AG04450 (cell line): ENCODE measurements at regions not wholly inside any gene's neighbourhood (a gene's known extent, or its start where the extent isn't known, plus 50 kb on each side); places are given as distances from the start of the nearest gene placed in this dataset.
"Not testable (repeated sequence)": the region's sequence is repeated elsewhere in the genome, so short reads cannot be mapped to it uniquely, and the experiment has no call there.

Experiments used
- CTCF ChIA-PET: fragments of 300-600, 350-600 bp; formaldehyde crosslinking; extraction: SDS; loops from one replicate; lab custom pipeline; 2022; ENCODE audit warnings: antibody characterized with exemption, inconsistent platforms; lab: Charles Lee
- POLR2A ChIA-PET: fragments of 350-600 bp; formaldehyde crosslinking; extraction: SDS; loops from one replicate; lab custom pipeline; 2021; ENCODE audit warnings: antibody characterized with exemption, inconsistent platforms; lab: Yijun Ruan, JAX
- DNase-seq: peaks from one replicate; pipeline ENCODE4 v3.0.0-alpha.2; 2011; ENCODE audit warnings: low read depth, low spot score
- H3K27ac ChIP-seq: one replicate; pipeline ENCODE4 v1.5.1; 2012; ENCODE audit warnings: low read depth, low read length, control low read depth
- H3K27me3 ChIP-seq: one replicate; pipeline ENCODE4 v1.6.0; 2012; ENCODE audit warnings: low read length; ENCODE audit not compliant: control insufficient read depth, insufficient read depth
- H3K4me3 ChIP-seq: 2 replicates; pipeline ENCODE4 v1.5.1; 2011; ENCODE audit warnings: mild to moderate bottlenecking, low read depth, low read length, control low read depth
- H3K9me3 ChIP-seq: 2 replicates; pipeline ENCODE4 v1.5.1; 2012; ENCODE audit warnings: low read length; ENCODE audit not compliant: control insufficient read depth, insufficient read depth
- CTCF ChIP-seq: IDR thresholded peaks from 2 replicates; pipeline ENCODE4 v1.5.1; 2011; ENCODE audit warnings: low read depth, low read length, control low read depth, inconsistent platforms

DNA sequence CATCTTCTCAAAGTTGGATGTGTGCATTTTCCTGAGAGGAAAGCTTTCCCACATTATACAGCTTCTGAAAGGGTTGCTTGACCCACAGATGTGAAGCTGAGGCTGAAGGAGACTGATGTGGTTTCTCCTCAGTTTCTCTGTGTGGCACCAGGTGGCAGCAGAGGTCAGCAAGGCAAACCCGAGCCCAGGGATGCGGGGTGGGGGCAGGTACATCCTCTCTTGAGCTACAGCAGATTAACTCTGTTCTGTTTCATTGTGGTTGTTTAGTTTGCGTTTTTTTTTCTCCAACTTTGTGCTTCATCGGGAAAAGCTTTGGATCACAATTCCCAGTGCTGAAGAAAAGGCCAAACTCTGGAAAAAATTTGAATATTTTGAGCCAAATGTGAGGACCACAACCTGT lies 360.2 kb downstream of the OR4F29 start:
- POLR2A ChIA-PET, DNase-seq, H3K27me3 ChIP-seq, H3K4me3 ChIP-seq, CTCF ChIA-PET, H3K27ac ChIP-seq, H3K9me3 ChIP-seq: not testable (repeated sequence)
- TF ChIP-seq CTCF = peak; percentile 27

DNA sequence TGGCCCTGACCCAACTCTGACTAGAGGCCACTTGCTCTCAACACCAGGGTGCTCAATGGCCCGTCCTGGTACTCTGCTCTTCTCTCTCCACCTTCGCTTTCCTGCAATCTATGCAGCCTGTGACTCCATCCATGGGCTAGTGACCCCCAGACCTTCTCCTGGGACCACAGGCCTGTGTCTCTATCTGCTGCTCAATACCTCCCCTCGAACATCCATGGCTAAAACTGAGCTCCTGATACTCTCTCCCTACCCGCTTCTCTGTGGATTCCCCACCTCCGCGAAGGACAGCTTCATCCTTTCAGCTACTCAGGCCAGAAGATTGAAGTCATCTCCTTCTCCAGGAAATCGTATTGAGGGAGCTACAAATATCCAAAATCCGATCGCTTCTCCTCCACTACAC lies 363.4 kb downstream of the OR4F29 start:
- CTCF ChIA-PET, H3K4me3 ChIP-seq, POLR2A ChIA-PET, H3K27ac ChIP-seq, H3K9me3 ChIP-seq, DNase-seq, H3K27me3 ChIP-seq: not testable (repeated sequence)

- H3K27me3 ChIP-seq, H3K4me3 ChIP-seq, H3K27ac ChIP-seq, DNase-seq, POLR2A ChIA-PET, H3K9me3 ChIP-seq, CTCF ChIA-PET: not testable (repeated sequence)
These were observed 372.3 kb downstream of the OR4F29 start for GRCh38 chr1:79152-79551.

DNA sequence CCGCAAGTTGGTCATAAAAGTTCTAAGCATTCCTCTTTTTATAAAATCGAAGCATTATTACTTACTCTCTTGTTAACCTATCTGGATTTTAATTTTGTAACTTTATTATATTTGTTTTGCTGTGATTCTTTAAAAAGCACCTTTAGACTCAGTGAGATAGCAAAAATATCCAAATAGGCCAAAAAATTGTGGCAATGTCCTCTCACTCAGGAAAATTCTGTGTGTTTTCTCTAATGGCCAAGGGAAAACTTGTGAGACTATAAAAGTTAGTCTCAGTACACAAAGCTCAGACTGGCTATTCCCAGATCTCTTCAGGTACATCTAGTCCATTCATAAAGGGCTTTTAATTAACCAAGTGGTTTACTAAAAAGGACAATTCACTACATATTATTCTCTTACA lies 386.4 kb downstream of the OR4F29 start, which contains the start of gene OR4F5:
OR4F5 (plus strand) TSS at position 301 of the 400 bp plus-strand sequence.
- H3K27me3 ChIP-seq, H3K9me3 ChIP-seq, H3K27ac ChIP-seq, CTCF ChIA-PET, POLR2A ChIA-PET, H3K4me3 ChIP-seq, DNase-seq: not testable (repeated sequence)

- CTCF ChIA-PET, DNase-seq, H3K27ac ChIP-seq, H3K9me3 ChIP-seq, H3K4me3 ChIP-seq, POLR2A ChIA-PET, H3K27me3 ChIP-seq: not testable (repeated sequence)
These were observed 395.4 kb downstream of the OR4F29 start for GRCh38 chr1:56014-56531.

- DNase-seq, POLR2A ChIA-PET, H3K27me3 ChIP-seq, H3K27ac ChIP-seq, H3K4me3 ChIP-seq, CTCF ChIA-PET, H3K9me3 ChIP-seq: not testable (repeated sequence)
These were observed 398.3 kb downstream of the OR4F29 start for GRCh38 chr1:53182-53581.

GRCh38 chr1:41965-42466 lies 409.5 kb downstream of the OR4F29 start:
- POLR2A ChIA-PET, DNase-seq, H3K9me3 ChIP-seq, H3K27me3 ChIP-seq, CTCF ChIA-PET, H3K27ac ChIP-seq, H3K4me3 ChIP-seq: not testable (repeated sequence)

DNA sequence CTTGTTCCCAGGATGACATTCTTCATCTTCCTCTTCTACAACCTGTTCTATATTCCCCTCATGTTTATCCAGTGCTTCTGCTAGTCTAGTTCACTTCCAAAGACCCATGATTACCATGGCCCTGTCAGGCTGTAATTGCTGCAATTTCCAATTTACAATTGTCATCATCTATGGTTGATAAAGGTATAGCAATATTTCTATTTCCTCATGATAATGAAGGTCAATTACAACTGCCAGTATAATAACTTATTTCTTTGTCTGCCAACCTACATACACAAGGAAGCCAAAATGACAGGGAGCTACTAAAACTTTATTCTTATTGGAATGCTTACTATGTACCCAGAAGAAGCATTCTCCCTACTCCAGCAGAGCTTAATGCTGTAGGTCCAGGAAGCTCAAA lies 410.3 kb downstream of the OR4F29 start:
- POLR2A ChIA-PET, H3K27ac ChIP-seq, H3K9me3 ChIP-seq, H3K27me3 ChIP-seq, DNase-seq, CTCF ChIA-PET, H3K4me3 ChIP-seq: not testable (repeated sequence)

DNA sequence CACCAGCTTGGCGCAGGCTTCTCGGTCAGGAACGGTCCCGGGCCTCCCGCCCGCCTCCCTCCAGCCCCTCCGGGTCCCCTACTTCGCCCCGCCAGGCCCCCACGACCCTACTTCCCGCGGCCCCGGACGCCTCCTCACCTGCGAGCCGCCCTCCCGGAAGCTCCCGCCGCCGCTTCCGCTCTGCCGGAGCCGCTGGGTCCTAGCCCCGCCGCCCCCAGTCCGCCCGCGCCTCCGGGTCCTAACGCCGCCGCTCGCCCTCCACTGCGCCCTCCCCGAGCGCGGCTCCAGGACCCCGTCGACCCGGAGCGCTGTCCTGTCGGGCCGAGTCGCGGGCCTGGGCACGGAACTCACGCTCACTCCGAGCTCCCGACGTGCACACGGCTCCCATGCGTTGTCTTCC lies 422.3 kb downstream of the OR4F29 start:
- DNase-seq, CTCF ChIA-PET, H3K27me3 ChIP-seq, H3K4me3 ChIP-seq, H3K27ac ChIP-seq, H3K9me3 ChIP-seq, POLR2A ChIA-PET: not testable (repeated sequence)

GRCh38 chr1:17298-17697 lies 434.2 kb downstream of the OR4F29 start:
- H3K27ac ChIP-seq, CTCF ChIA-PET, H3K4me3 ChIP-seq, POLR2A ChIA-PET, H3K27me3 ChIP-seq, DNase-seq, H3K9me3 ChIP-seq: not testable (repeated sequence)

DNA sequence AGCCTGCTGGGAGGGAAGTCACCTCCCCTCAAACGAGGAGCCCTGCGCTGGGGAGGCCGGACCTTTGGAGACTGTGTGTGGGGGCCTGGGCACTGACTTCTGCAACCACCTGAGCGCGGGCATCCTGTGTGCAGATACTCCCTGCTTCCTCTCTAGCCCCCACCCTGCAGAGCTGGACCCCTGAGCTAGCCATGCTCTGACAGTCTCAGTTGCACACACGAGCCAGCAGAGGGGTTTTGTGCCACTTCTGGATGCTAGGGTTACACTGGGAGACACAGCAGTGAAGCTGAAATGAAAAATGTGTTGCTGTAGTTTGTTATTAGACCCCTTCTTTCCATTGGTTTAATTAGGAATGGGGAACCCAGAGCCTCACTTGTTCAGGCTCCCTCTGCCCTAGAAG lies 435.5 kb downstream of the OR4F29 start:
- H3K27me3 ChIP-seq, H3K4me3 ChIP-seq, CTCF ChIA-PET, DNase-seq, H3K27ac ChIP-seq, H3K9me3 ChIP-seq, POLR2A ChIA-PET: not testable (repeated sequence)
